ENCODE measurements at regions not wholly inside any gene's neighbourhood (a gene's known extent, or its start where the extent isn't known, plus 50 kb on each side); places are given as distances from the start of the nearest gene placed in this dataset.
A peak's percentile ranks its signal among the peaks of the same experiment; 100 is the strongest.

DNA sequence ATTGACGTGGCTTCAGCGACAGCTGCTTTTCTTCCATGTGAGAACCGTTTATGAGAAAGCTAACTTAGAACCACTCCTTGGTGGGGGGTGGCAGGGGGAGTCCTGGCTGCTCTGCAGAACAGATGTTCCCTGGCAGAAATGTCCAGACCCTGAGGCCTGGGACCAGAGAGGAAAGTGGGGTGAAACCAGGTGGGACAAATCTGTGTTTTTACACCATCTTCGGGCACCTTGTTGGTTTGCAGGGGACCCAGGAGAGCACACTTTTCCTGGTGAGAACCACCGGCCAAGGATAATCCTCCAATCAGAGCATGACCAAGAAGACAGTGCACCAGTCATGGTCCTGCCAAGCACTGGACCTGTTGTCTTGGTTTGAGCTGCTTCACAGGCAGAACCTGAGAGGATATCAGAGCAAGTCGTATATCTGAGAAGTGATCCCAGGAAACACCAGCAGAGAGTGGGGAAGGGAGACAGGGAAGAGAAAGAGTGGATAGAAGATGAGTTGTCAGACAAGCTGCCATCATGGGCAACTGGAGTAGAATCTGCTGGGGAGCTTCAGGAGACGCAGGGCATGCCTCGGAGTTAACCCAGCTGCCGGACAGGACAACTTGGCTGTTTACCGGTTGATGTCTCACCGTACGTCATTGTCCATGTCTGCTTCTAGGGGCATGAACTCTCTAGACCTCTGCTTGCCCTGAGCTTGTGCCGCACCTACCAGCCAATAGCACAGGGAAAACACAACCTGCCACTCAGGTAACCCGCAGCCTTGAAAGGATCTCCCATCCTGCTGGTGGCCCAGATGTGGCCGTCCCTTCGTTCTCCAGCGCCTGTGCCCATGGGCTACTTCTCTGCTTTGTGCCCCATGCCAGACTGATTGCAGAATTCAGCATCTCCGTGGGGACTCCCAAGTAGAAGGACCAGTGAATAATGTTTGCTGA is 178.4 kb upstream of the MVB12B start:
- peak; percentile 44 for DNase-seq (ENCODE audit: low spot score)
- intact Hi-C loops (cut with DNase I), result no loop called here

DNA sequence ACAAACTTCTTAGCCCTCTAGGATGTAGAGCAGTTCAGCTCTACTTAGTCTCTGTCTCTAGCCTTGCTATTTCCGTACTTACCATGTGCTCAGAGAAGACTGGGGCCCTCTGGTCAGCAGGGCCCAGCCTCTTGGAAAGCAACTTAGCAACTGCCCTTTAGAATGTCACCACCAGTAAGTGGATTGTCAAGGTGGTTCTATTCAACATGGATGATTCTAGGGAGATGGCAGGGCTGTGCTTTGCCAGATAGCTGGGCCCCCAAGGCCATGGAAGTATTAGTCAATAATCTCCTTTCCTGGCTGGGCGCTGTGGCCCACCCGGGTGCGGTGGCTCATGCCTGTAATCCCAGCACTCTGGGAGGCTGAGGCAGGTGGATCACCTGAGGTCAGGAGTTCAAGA is 177.6 kb upstream of the MVB12B start:
- intact Hi-C loops (cut with DNase I), result no loop called here
- no peak for DNase-seq (ENCODE audit: low spot score)

DNA sequence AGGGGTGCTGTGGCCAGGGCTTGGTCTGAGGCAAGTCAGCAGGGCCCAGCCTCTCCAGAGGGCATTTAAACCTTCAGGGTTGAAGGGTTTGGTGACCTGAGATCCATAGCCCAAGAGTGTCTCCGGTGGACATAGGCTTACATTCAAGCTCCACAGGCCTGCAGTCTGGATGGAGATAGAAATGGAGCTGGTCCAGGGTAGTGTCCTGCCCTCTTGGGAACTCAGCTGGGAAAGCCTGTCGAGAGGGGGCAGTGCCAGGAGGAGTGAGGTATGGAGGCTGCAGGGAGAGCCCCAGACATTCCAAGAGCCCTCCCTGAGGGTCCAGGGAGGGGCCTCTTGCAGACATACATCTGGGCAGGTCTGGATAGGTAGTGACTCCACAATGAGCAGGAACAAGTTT is 177.0 kb upstream of the MVB12B start:
- intact Hi-C loops (cut with DNase I), result no loop called here
- DNase-seq (ENCODE audit: low spot score), result peak; percentile 12

DNA sequence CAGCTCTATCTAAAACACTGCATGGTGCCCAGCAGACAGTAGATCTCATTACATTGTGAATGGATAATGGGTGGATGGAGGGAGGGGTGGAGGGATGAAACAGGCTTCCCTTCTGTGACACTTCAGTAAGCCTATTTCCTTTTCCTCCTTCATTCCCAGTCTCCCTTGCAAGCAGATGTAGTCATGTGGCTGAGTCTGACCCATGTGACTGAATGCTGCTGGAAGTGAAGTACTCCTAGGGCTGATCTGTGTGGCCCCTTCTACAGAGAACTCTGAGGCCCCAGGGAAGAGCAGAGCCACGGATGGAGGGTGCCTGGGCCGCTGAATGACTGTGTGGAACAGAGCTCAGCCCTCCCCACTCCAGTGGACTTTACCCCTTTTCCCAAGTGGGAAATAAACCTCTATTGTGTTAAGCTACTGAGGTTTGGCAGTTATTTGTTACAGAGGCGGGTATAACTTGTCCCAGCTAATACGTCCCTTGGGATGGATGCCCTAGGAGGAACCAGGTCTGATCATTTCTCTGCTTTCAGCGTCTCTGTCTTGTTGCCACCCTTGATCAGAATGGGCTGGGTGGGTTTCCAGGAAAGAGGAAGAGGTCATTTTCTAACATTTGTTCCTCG is 176.1 kb upstream of the MVB12B start:
- intact Hi-C loops (cut with DNase I), result no loop called here
- peak; percentile 64 for DNase-seq (ENCODE audit: low spot score)

DNA sequence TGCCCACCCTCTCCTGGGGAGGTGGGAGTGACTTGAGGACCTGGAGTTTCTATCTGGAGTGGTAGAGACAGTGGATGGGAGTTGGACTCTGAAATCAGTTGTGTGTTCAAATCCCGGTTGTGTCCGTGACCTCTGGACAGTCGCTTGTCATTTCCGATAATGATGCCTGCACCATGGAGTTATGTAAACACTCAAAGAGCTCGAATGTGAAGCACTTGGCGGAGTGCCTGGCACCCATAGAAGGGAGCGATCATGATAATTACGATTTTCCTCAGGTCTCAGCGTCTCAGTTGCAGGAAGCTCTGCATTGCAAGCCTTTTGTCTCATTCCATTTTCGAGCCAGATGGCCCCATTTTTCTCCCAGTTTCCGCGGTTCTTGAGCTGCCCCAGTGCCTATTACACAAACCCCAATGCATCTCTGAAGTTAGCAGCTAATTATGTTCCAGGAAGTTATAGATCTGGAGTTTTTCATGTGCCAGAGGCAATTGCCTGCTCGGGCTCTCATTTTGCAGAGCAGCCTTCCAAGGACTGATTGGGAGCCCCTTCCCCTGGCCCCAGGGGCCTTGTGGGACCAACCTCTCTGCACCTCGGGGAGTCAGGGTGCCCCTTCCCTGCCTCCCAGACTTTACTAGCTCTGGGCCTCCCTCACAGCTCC is 175.5 kb upstream of the MVB12B start:
- intact Hi-C loops (cut with DNase I), result no loop called here

DNA sequence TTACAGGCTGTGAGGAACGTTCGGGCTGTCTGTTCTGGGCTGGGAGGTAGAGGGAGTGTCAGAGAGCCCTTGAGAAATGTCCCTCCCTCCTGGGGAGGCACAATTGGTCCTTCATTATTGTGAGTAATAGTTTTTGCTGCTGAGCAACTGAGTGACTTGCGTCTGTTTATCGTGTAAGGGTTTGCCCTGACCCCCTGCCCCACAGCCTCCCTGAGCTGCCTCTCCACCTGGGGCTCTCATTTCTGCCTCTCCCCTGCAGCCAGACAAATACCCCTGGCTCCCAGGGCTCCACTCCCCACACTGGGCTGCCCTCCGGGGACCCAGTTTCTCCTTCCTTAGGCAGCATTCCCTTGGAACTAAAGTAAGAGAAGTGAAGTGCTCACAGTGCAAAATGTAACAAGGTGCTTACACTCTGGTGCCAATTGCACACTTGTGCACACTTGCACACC is 174.9 kb upstream of the MVB12B start:
- intact Hi-C loops (cut with DNase I), result no loop called here
- DNase-seq (ENCODE audit: low spot score), result peak; percentile 49

More for the DNA sequence above, 175.5 kb upstream of the MVB12B start:
- DNase-seq (ENCODE audit: low spot score), result peak; percentile 72

DNA sequence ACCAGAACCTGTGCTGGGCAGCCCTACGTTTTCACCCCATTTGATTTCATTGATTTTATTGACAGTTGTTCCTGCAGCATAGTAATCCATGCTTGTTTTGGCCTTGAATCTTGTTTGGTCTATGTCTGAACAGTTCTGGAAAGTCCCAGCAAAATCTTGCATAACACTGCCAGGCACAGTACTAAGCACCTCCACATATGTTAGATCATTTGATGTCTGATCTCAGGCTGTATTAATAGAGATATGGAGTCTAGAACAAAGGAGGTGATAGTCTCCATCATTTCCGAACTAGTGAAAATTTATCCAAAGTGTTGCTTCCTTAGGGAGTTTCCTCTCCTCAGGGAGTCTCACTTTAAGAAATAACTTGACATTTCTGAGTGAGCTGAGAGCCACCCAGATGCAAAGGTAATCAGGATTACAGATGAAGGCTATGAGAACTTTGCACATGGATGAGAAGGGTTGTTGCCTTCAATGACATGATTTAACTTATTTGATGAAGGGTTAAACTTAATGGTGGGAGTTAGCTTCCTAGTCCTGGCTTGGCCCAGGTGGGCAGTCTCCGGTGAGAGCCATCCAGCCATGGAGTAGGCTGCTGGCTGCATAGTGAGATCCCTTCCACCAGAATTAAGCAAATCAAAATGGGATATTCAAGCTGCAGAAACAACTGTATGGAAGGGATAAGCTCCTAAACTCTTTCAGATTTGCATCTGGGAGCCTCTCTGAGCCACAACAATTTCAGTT is 173.8 kb upstream of the MVB12B start:
- intact Hi-C loops (cut with DNase I), result no loop called here
- no peak for DNase-seq (ENCODE audit: low spot score)

DNA sequence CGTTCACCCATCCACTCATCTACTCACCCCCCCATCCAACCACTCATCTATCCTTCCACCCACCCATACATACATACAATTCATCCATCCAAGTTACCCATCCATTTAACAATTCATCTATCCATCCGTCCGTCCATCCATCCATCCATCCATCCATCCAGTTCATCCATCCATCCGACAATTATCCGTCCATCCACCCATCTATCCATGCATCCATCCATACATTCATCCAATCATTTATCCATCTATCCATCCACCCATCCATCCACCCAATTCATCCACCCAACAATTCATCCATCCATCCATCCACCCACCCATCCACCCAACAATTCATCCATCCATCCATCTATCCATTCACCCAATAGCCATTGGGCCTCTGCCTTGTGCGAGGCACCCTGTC is 173.2 kb upstream of the MVB12B start:
- intact Hi-C loops (cut with DNase I), result no loop called here
- DNase-seq (ENCODE audit: low spot score), result peak; percentile 22

DNA sequence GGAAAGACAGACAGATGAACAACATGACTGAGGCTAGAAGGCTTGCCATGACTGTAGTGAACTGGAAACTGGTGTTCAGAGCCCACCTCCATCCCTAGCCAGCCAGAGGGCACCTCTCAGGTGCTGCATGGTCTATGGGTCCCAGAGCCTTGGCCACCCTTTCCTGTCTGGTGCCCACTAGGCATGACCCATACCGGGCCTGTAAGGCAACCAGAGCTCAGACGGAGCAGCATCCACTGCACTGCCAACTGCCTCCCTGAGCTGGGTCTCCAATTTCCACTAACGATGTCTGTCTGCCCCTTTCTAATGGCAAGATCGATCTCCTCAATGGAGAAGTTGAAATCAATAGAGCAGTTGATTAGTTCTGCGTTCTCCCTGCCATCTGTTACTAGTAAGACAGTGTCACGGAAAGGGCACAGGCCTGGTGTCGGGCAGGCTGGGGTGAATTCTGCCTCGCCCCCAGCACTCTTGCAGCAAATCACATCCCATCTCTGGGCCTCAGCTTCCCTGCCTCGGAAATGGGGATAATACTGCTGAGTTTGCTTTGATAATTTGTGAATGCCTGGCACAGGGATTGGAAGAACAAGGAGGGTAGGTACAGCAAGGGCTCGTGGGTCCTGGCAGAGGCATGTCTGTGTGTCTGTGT is 172.3 kb upstream of the MVB12B start:
- intact Hi-C loops (cut with DNase I), result no loop called here
- peak; percentile 53 for DNase-seq (ENCODE audit: low spot score)

DNA sequence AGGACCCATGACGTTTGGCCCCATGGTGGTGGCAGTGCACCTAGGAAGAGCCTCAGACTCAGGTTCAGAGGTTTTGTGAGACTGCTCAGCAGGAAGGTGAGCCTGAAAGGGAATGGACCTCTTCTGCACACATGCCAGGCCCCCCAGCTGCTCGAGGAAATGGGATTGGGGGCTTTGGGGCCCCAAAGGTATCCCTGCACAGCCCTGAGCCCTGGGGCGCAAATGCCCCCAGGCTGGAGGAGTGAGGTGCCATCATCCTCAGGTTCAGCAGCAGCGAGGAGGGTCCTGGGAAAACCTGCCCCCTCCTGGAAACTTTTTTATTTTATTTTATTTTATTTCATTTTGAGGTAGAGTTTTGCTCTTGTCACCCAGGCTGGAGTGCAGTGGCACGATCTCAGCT is 171.8 kb upstream of the MVB12B start:
- intact Hi-C loops (cut with DNase I), result no loop called here
- peak; percentile 46 for DNase-seq (ENCODE audit: low spot score)

DNA sequence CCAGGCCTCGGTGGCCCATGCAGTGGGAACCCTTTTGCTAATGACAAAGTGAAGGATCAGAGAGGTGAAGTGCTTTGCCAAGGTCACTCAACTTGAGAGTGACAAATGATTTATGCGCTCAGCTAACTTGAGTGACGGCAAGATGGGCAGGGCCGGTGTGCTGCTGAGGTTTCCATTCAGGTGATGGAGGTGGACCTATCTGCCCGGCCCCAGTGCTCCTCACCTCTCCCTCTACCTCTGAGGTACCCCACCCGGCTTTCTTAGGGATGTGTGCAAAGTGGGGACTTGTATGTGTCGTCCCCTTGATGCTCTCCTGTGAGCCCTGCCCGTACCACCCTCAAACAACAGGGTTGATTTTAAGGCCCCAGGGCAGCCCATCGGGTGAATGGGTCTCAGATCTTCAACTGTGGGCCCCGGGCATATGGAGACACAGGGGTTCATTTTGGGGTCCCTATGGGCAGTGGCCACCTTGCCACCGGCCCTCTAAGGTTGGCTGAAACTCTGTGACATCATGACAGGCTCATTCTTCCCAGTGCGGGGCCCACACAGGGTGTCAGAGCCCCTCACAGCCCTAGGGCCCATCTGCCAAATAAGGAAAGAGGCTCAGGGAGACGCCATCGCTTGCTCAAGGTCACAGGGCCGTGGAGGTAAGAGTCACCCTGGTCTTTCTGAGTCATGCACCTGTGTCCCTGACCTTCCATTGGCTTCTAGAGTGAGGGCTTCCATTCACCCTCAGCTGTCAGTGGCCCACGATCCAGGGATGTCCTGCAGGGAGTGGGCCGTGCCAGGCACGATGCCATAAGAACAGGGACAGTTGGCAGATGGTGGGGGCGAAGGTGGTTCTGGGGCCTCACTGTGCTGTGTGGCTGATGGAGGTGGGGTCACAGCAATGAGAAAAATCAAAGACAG is 170.6 kb upstream of the MVB12B start:
- intact Hi-C loops (cut with DNase I), result no loop called here
- DNase-seq (ENCODE audit: low spot score), result peak; percentile 61

DNA sequence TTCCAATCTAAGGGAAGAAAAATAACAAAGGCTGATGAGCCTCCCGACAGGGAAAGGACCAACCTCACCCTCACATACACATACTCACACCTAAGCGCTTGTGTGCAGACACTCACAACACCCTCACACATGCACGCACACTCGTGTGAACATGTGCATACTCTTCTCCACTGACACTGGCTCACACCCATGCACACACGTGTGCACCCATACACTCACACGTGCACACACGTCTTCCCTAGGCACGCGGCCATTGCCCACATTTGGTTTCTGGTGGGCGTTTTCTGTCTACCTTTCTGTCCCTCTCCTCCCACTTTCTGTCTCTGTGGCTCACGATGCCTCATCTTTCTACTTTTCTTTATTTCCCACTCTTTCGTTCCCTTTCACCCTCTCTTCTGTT is 169.7 kb upstream of the MVB12B start:
- intact Hi-C loops (cut with DNase I), result no loop called here
- peak; percentile 57 for DNase-seq (ENCODE audit: low spot score)

DNA sequence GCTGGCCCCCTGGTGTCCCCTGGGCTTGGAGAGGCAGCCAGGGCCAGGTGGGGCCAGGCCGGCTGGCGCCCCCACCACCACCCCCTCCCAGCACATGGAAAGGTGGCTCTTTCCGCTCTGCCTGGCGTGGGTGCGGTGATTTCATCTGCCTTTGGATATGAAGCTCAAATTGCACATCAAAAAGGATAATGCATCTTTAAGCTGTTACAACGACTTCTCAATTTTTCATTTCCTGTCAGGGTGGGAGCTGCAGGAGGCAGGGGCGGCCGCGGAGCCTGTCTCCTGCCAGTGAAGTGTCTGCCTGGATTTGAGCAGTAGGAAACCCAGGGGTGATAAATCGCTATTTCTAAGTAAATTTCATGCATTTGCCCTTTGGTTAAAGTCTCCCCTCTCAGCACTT is 169.2 kb upstream of the MVB12B start:
- intact Hi-C loops (cut with DNase I), result no loop called here
- peak; percentile 41 for DNase-seq (ENCODE audit: low spot score)

DNA sequence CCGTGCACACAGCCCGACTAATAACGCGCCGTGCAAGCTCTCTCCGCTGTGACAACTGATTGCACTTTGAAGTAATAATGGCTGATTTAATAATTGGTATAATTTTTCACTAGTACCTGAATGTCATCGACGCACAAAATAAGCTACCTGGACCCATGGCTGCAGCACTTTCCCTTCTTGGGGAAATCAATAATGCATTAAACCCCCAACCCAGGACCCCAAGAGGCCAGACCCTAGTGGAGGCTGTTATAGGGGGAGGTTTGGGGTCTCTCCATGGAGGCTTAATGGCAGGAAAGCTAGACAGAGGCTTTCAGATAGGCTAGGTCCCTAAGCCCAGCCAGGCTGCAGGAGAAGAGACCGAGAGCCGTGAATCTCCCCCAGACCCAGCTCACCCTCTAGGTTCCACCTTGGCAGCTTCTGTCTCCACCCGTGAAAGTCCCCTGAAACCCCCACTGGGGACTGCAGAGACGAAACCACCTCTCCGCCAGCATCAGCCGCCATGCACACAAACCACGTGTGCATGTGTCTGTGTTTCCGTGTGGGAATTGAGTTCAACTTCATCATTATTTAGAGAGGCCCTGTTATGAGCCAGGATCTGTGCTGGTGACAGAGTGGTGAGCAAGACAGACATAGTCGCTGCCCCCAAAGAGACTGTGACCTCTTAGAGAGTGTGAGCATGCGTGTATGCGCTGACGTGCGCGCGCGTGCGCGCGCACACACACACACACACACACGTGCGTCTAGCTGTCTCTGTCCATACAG is 168.6 kb upstream of the MVB12B start:
- peak; percentile 43 for DNase-seq (ENCODE audit: low spot score)
- intact Hi-C loops (cut with DNase I), result no loop called here

DNA sequence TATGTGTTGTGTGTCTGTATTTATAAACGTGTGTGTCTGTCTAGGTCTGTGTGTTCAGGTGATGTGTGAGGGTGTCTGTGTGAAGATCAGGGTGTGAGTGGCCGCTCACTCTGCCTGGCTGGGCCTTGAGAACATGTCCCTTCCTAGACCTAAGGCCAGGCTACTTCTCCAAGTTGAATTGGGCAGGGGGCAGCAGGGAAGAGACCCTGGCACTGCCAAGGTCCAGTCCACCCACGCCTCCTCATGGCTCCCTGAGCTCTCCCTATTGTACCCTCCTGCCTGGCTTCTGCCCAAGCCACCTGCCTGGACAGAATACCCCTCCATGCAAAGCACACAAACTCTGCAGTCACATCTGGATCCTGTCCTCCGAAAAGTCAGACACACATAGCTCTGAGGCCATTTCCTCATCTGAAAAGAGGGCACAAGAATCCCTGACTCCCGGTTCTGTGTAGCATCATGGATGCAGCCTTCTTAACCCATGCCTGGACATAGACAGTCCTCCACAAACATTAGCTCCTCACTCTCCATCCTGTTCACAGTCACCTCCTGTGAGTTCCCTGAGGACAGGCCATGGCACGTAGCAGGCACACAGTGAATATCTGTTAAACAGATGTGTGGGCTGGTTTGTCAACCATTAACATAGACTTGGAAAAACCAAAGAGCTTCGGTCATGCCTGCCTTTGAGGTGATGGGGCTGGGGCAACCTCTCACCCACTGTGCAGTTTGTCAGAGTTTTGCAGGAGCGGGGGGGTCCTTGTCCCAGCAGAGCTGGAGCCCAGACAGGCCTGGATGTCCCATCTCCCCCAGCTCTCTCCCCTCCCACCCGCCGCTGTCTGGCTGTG is 167.8 kb upstream of the MVB12B start:
- intact Hi-C loops (cut with DNase I), result no loop called here
- peak; percentile 57 for DNase-seq (ENCODE audit: low spot score)

DNA sequence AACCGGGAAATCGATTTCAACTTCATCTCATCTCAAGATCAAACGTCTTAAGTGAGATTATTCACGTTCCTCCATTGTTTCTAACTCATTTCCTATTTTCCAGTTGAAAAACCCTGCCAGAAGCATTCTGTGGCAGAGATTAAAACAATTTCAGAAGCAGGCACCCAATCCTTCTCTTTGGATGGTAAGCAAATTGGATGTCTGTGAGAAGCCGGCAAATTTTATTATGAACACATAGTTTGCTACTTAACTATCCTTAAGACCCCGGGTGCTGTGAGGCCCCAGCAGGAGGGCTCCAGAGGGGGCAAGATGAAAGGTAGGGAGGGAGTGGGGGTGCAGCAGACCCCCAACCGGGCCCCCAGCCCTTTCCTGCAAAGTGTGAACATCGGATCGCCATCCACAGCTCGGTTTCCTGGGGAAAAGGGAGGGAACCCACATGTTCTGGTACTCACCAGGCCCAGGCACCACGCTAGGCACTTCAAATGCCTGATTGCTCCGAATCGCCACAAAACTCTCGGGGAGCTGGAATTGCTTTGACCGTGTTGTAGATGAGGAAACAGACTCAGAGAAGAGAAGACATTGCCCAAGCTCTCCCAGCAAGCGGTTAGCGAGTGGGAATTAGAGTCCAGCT is 167.1 kb upstream of the MVB12B start:
- intact Hi-C loops (cut with DNase I), result no loop called here
- DNase-seq (ENCODE audit: low spot score), result no peak

Measured in cardiac septum (tissue), 1 donor.